HG03097 (cell line): ENCODE measurements at regions not wholly inside any gene's neighbourhood (a gene's known extent, or its start where the extent isn't known, plus 50 kb on each side); places are given as distances from the start of the nearest gene placed in this dataset.

Source experiments
- ATAC-seq: cut with Tn5 transposase; IDR thresholded peaks from one replicate; pipeline ENCODE4 v1.9.1; 2021; ENCODE audit not compliant: unreplicated experiment, low FRiP score

GRCh38 chr14:21735639-21736307 is 62.2 kb upstream of the OR4E1 start:
- no peak for ATAC-seq

GRCh38 chr14:21735200-21735599 is 61.6 kb upstream of the OR4E1 start:
- no peak for ATAC-seq

GRCh38 chr14:21734457-21735074 is 60.9 kb upstream of the OR4E1 start:
- ATAC-seq: no peak

GRCh38 chr14:21729703-21730233 is 56.1 kb upstream of the OR4E1 start:
- no peak for ATAC-seq

GRCh38 chr14:21725250-21725649 is 51.6 kb upstream of the OR4E1 start:
- no peak for ATAC-seq

GRCh38 chr14:21724090-21724973 is 50.7 kb upstream of the OR4E1 start:
- no peak for ATAC-seq

GRCh38 chr14:21723431-21724045 is 49.9 kb upstream of the OR4E1 start:
- ATAC-seq: no peak
